Epithelial cell of proximal tubule (primary cell): ENCODE measurements at regions not wholly inside any gene's neighbourhood (a gene's known extent, or its start where the extent isn't known, plus 50 kb on each side); places are given as distances from the start of the nearest gene placed in this dataset.

ENCODE experiments used
- DNase-seq: peaks from one replicate; pipeline ENCODE4 v3.0.0-alpha.2; 2011; ENCODE audit warnings: low read depth
- H3K4me3 ChIP-seq: 2 replicates; pipeline ENCODE4 v1.5.1; 2011; ENCODE audit warnings: low read depth, mild to moderate bottlenecking, low read length
- CTCF ChIP-seq: conservative IDR thresholded peaks from 2 replicates; pipeline ENCODE4 v1.5.1; 2012; ENCODE audit warnings: low read depth, mild to moderate bottlenecking, low read length

DNA sequence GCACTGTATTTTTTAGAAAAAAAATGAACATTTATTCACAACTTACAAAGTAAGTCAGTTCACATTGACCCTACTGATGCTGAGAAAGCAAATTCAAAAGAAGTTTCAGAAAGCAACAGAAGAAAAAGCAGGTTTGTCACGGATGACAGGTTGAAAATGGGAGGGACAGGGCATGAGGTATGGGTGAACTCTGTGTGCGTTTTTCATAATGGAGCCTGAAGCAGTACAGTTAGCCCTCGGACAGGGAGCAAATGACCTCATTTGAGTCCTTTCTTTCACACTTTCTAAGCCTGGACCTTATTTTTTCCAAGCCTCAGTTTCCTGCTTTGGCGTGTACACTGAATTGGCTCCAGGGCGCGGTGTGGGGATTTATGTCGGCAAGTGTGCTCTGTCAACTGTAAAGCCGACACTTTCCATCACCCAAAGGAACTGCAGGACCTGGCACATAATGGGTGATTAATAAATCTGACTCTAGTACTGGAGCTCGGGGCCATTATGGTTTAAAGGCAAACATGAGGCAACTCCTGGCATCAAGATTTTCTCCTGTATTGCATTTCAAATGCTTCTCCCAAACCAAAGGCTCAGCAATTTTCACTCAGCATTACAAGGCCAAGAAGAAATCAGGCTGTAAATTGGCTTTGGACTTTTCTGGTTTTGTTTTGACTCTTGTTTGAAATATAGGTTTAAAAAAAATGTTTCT is 345.5 kb upstream of the DUSP10 start:
- H3K4me3 ChIP-seq, result peak overlapping the region; percentile 35
- no peak for TF ChIP-seq CTCF
- DNase-seq, result peak; percentile 55

GRCh38 chr1:222084996-222085395 is 343.1 kb upstream of the DUSP10 start:
- H3K4me3 ChIP-seq, result peak overlapping the region; percentile 5
- TF ChIP-seq CTCF, result no peak
- DNase-seq, result peak; percentile 70

DNA sequence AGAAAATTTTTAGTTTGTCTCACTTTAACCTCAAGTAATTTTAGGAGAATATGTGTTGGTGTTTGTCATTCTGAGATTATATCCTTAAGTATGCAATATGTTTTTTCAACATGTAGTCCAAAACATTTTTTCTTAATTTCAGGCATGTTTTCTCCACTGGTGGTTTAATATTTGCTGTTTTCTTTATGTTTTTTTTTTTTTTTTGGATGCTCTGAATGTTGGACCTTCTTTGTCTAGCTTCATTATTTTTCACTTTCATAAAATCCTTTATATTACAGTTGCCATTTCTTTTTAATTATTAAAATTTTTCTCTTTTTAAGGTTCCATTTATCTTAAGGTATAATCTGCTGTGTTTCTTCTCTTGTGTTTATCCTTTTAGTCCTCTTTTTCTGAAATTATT is 342.2 kb upstream of the DUSP10 start:
- no peak overlapping the region for H3K4me3 ChIP-seq
- no peak for DNase-seq
- no peak for TF ChIP-seq CTCF

DNA sequence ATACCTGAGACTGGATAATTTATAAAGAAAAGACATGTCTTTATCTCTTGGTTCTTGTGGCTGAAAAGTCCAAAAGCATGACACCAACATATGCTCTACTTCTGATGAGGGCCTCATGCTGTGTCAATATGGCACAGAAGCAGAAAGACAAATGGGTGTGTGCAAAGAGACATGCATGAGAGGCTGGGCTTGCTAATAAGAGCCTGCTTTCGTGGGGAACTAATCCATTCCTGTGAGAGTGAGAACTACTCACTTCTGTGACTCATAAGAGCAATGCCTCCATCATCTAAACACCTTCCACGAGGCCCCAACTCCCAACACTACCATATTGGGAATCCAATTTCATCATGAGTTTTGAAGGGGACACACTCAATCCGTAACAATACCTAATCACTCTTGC is 340.0 kb upstream of the DUSP10 start:
- no peak overlapping the region for H3K4me3 ChIP-seq
- DNase-seq, result no peak
- TF ChIP-seq CTCF, result no peak

DNA sequence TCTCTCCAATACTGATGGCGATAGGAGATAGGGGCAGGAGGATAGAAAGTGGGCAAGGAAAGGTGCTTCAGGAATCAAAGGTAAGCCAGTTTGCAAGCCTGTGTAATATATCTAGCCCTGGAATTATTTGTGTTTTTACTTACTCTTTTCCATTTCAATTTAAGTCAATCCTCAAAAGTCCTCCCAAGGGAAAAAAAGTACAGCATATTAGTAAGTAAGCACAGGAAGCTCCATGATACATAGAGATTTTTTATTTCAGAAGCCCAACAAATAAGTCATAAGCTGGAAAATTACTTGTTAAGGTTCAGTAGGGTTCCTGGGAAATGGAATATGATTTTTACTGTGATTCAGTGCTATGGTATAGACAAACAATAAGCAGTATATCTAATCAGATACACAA is 337.7 kb upstream of the DUSP10 start:
- H3K4me3 ChIP-seq, result no peak overlapping the region
- DNase-seq, result no peak
- TF ChIP-seq CTCF, result no peak

GRCh38 chr1:222077206-222077605 is 335.3 kb upstream of the DUSP10 start:
- no peak for TF ChIP-seq CTCF
- H3K4me3 ChIP-seq, result no peak overlapping the region
- no peak for DNase-seq

- H3K4me3 ChIP-seq, result no peak overlapping the region
- TF ChIP-seq CTCF, result no peak
- DNase-seq, result no peak
Measured at GRCh38 chr1:222074317-222074716, 332.4 kb upstream of the DUSP10 start.
